BE2C (cell line): ENCODE measurements at regions not wholly inside any gene's neighbourhood (a gene's known extent, or its start where the extent isn't known, plus 50 kb on each side); places are given as distances from the start of the nearest gene placed in this dataset.
"Not testable (repeated sequence)": the region's sequence is repeated elsewhere in the genome, so short reads cannot be mapped to it uniquely, and the experiment has no call there.

Experiments
- DNase-seq: peaks from one replicate; pipeline ENCODE4 v3.0.0-alpha.2; 2020
- H3K27me3 ChIP-seq: fragments of 250-450 bp; sonication (Bioruptor Pico); 2 replicates; pipeline ENCODE4 v1.5.1; 2020; ENCODE audit warnings: mild to moderate bottlenecking
- H3K36me3 ChIP-seq: fragments of 250-450 bp; sonication (Bioruptor Pico); 2 replicates; pipeline ENCODE4 v1.5.1; 2020; ENCODE audit warnings: mild to moderate bottlenecking
- H3K4me1 ChIP-seq: fragments of 250-450 bp; sonication (Bioruptor Pico); 2 replicates; pipeline ENCODE4 v1.5.1; 2020
- H3K4me3 ChIP-seq: 2 replicates; pipeline ENCODE4 v1.5.1; 2011; ENCODE audit warnings: low read depth, low read length
- H3K9me3 ChIP-seq: fragments of 250-450 bp; sonication (Bioruptor Pico); 2 replicates; pipeline ENCODE4 v1.5.1; 2020
- CTCF ChIP-seq: IDR thresholded peaks from 2 replicates; pipeline ENCODE4 v1.5.1; 2012; ENCODE audit warnings: mild to moderate bottlenecking, low read depth, low read length

- H3K36me3 ChIP-seq = no peaks in the 10 kb centered on the region
- H3K27me3 ChIP-seq = no peaks in the 10 kb centered on the region
- H3K9me3 ChIP-seq = no peaks in the 10 kb centered on the region
- H3K4me3 ChIP-seq = no peak overlapping the region
- DNase-seq = no peak
- TF ChIP-seq CTCF = no peak
- H3K4me1 ChIP-seq = no peaks in the 10 kb centered on the region
These were observed 300.8 kb upstream of the MEX3C start for GRCh38 chr18:51498085-51498855.

GRCh38 chr18:51503351-51503750 is 305.9 kb upstream of the MEX3C start:
- no peak for DNase-seq
- TF ChIP-seq CTCF = no peak
- H3K36me3 ChIP-seq = no peaks in the 10 kb centered on the region
- H3K4me3 ChIP-seq = no peak overlapping the region
- H3K4me1 ChIP-seq = no peaks in the 10 kb centered on the region
- no peaks in the 10 kb centered on the region for H3K27me3 ChIP-seq
- no peaks in the 10 kb centered on the region for H3K9me3 ChIP-seq

GRCh38 chr18:51506811-51507210 is 309.3 kb upstream of the MEX3C start:
- no peak overlapping the region for H3K4me3 ChIP-seq
- H3K27me3 ChIP-seq = no peaks in the 10 kb centered on the region

GRCh38 chr18:51508410-51508809 is 310.9 kb upstream of the MEX3C start:
- not testable (repeated sequence) for H3K4me3 ChIP-seq, H3K27me3 ChIP-seq, H3K36me3 ChIP-seq, H3K4me1 ChIP-seq, H3K9me3 ChIP-seq, DNase-seq

More at GRCh38 chr18:51506811-51507210, 309.3 kb upstream of the MEX3C start:
- H3K4me1 ChIP-seq = no peaks in the 10 kb centered on the region
- H3K36me3 ChIP-seq = no peaks in the 10 kb centered on the region
- DNase-seq = no peak
- H3K9me3 ChIP-seq = no peaks in the 10 kb centered on the region
- no peak for TF ChIP-seq CTCF

GRCh38 chr18:51510020-51510419 is 312.5 kb upstream of the MEX3C start:
- no peak for TF ChIP-seq CTCF
- no peaks in the 10 kb centered on the region for H3K9me3 ChIP-seq
- H3K36me3 ChIP-seq = no peaks in the 10 kb centered on the region
- no peaks in the 10 kb centered on the region for H3K27me3 ChIP-seq
- DNase-seq = no peak
- no peaks in the 10 kb centered on the region for H3K4me1 ChIP-seq
- H3K4me3 ChIP-seq = no peak overlapping the region

- no peak for DNase-seq
- H3K9me3 ChIP-seq = no peaks in the 10 kb centered on the region
- no peaks in the 10 kb centered on the region for H3K4me1 ChIP-seq
- no peak overlapping the region for H3K4me3 ChIP-seq
- no peaks in the 10 kb centered on the region for H3K36me3 ChIP-seq
- TF ChIP-seq CTCF = no peak
- no peaks in the 10 kb centered on the region for H3K27me3 ChIP-seq
These were observed 316.0 kb upstream of the MEX3C start for GRCh38 chr18:51513517-51513916.
